ENCODE measurements at regions not wholly inside any gene's neighbourhood (a gene's known extent, or its start where the extent isn't known, plus 50 kb on each side); places are given as distances from the start of the nearest gene placed in this dataset.

DNA sequence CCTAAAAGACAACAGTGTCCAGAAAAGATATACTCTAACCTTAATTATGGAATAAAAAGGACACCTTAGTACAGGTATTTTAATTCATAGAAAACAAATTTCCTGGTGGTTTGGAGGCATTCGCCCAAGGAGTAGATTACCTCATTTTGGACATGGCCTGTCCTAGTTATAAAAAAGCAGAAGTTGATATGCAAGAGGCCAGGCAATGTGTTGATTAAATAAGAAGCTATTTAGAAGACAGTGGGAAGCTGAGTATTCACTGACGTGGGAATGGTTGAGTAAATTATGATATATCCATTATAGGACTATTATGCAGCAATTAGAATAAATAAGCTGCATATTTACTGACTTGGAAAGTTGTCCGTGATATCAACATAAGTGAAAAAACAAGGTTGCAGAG lies 314.9 kb downstream of the ALDH8A1 start:
- Histone ChIP-seq H3K36me3 (ENCODE audit: control insufficient read depth, insufficient read depth, low read length) (no peaks in the 10 kb centered on the region), H3K9ac (ENCODE audit: insufficient read depth in 1 of 2, low read depth in 2 of 2, low read length in 2 of 2) (no peak overlapping the region), H3K9me3 (replicated peaks; ENCODE audit: control insufficient read depth, insufficient read depth, low read depth, low read length) (no peaks in the 10 kb centered on the region), H3K27me3 (ENCODE audit: control insufficient read depth in 2 of 2, insufficient read depth in 2 of 2, low read length in 2 of 2) (no peaks in the 10 kb centered on the region), H3K4me2 (ENCODE audit: insufficient read depth, low read length) (no peak overlapping the region), H3K9me1 (ENCODE audit: control insufficient read depth, insufficient read depth, low read length) (no peaks in the 10 kb centered on the region), H3K4me3 (no peak overlapping the region), H3K79me2 (ENCODE audit: control insufficient read depth, insufficient read depth, low read length) (no peaks in the 10 kb centered on the region), H3K4me1 (replicated peaks in 1 of 2; ENCODE audit: control insufficient read depth in 2 of 2, insufficient read depth in 2 of 2, low read length in 2 of 2) (peaks cover 0 to 10% of the 10 kb centered on the region in 2 experiments; a peak in 4 of 5 replicates), H4K20me1 (replicated peaks; ENCODE audit: control insufficient read depth, insufficient read depth, low read length) (no peaks in the 10 kb centered on the region), H3K27ac (ENCODE audit: extremely low read depth, low read depth, low read length) (no peak overlapping the region), H2AFZ (ENCODE audit: low read depth, low read length) (no peak overlapping the region)
- BruUV-seq (replicated peaks): no TSS peak
- no peak for ATAC-seq
- in situ Hi-C loops (cut with MboI): no loop called here
- no peak for DNase-seq (ENCODE audit: extremely low read depth in 1 of 4, low spot score in 3 of 4)
- intact Hi-C loops (cut with micrococcal nuclease): no loop called here
- 22% methylated on average over 3 of the region's 3 CpGs for WGBS (ENCODE audit: insufficient coverage, low coverage, missing lambda C conversion rate)
- ChIA-PET CTCF (ENCODE audit: low intra/inter-chr PET ratio) (no interaction called here), POLR2A (no interaction called here)
- FAIRE-seq: no peak
- TF ChIP-seq MTA2 (IDR thresholded peaks at IDR 0.05; ENCODE audit: low read depth) (no peak), SMARCB1 (IDR thresholded peaks at IDR 0.05; ENCODE audit: insufficient read length, low read depth) (no peak), POLR2G (IDR thresholded peaks at IDR 0.05; ENCODE audit: low read depth, low read length) (no peak), U2AF2 (optimal IDR thresholded peaks at IDR 0.05; ENCODE audit: low read depth, low read length) (no peak)
- TF ChIP-seq, protein P1, sequence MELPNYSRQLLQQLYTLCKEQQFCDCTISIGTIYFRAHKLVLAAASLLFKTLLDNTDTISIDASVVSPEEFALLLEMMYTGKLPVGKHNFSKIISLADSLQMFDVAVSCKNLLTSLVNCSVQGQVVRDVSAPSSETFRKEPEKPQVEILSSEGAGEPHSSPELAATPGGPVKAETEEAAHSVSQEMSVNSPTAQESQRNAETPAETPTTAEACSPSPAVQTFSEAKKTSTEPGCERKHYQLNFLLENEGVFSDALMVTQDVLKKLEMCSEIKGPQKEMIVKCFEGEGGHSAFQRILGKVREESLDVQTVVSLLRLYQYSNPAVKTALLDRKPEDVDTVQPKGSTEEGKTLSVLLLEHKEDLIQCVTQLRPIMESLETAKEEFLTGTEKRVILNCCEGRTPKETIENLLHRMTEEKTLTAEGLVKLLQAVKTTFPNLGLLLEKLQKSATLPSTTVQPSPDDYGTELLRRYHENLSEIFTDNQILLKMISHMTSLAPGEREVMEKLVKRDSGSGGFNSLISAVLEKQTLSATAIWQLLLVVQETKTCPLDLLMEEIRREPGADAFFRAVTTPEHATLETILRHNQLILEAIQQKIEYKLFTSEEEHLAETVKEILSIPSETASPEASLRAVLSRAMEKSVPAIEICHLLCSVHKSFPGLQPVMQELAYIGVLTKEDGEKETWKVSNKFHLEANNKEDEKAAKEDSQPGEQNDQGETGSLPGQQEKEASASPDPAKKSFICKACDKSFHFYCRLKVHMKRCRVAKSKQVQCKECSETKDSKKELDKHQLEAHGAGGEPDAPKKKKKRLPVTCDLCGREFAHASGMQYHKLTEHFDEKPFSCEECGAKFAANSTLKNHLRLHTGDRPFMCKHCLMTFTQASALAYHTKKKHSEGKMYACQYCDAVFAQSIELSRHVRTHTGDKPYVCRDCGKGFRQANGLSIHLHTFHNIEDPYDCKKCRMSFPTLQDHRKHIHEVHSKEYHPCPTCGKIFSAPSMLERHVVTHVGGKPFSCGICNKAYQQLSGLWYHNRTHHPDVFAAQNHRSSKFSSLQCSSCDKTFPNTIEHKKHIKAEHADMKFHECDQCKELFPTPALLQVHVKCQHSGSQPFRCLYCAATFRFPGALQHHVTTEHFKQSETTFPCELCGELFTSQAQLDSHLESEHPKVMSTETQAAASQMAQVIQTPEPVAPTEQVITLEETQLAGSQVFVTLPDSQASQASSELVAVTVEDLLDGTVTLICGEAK (IDR thresholded peaks at IDR 0.05): no peak
- TF ChIP-seq, protein P1 (CRISPR knock-in tag; IDR thresholded peaks at IDR 0.05): no peak
- TF ChIP-seq, protein P2, sequence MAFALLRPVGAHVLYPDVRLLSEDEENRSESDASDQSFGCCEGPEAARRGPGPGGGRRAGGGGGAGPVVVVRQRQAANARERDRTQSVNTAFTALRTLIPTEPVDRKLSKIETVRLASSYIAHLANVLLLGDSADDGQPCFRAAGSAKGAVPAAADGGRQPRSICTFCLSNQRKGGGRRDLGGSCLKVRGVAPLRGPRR (CRISPR knock-in tag; IDR thresholded peaks at IDR 0.05): no peak
